ENCODE measurements at regions not wholly inside any gene's neighbourhood (a gene's known extent, or its start where the extent isn't known, plus 50 kb on each side); places are given as distances from the start of the nearest gene placed in this dataset.
"Not testable (repeated sequence)": the region's sequence is repeated elsewhere in the genome, so short reads cannot be mapped to it uniquely, and the experiment has no call there.

DNA sequence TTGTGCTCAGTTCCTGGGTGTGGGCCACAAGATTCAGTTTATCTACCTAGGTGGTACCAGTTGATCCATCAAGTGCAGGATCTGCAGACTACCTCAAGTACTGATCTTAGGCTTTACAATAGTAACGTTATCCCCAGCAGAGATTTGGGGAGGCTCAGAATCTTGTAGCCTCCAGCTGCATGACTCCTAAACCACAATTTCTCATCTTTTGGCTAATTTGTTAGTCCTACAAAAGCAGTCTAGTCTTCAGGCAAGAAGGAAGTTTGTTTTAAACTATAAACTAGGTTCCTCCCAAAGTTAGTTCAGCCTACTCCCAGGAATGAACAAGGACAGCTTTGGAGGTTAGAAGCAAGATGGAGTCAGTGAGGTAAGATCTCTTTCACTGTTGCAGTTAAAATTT lies 213.5 kb upstream of the PIEZO2 start:
- H3K27ac Mint-ChIP-seq (ENCODE audit: low read depth, unreplicated experiment): no peak overlapping the region
- no peaks in the 10 kb centered on the region for H3K9me3 Mint-ChIP-seq (ENCODE audit: unreplicated experiment)
- BruUV-seq (replicated peaks): no TSS peak
- intact Hi-C loops (cut with micrococcal nuclease): no loop called here
- H3K4me1 Mint-ChIP-seq (ENCODE audit: insufficient read depth, unreplicated experiment): no peaks in the 10 kb centered on the region
- no peak overlapping the region for H3K4me3 Mint-ChIP-seq (ENCODE audit: unreplicated experiment)
- no peak for DNase-seq (ENCODE audit: unreplicated experiment)
- TF ChIP-seq, protein P1, sequence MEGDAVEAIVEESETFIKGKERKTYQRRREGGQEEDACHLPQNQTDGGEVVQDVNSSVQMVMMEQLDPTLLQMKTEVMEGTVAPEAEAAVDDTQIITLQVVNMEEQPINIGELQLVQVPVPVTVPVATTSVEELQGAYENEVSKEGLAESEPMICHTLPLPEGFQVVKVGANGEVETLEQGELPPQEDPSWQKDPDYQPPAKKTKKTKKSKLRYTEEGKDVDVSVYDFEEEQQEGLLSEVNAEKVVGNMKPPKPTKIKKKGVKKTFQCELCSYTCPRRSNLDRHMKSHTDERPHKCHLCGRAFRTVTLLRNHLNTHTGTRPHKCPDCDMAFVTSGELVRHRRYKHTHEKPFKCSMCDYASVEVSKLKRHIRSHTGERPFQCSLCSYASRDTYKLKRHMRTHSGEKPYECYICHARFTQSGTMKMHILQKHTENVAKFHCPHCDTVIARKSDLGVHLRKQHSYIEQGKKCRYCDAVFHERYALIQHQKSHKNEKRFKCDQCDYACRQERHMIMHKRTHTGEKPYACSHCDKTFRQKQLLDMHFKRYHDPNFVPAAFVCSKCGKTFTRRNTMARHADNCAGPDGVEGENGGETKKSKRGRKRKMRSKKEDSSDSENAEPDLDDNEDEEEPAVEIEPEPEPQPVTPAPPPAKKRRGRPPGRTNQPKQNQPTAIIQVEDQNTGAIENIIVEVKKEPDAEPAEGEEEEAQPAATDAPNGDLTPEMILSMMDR (IDR thresholded peaks at IDR 0.05; ENCODE audit: unreplicated experiment): no peak
- ChIA-PET CTCF (no interaction called here), POLR2A (no interaction called here)
- H3K36me3 Mint-ChIP-seq (ENCODE audit: insufficient read depth, unreplicated experiment): peaks cover 6% of the 10 kb centered on the region
- H3K27me3 Mint-ChIP-seq (ENCODE audit: insufficient read depth, unreplicated experiment): no peaks in the 10 kb centered on the region

DNA sequence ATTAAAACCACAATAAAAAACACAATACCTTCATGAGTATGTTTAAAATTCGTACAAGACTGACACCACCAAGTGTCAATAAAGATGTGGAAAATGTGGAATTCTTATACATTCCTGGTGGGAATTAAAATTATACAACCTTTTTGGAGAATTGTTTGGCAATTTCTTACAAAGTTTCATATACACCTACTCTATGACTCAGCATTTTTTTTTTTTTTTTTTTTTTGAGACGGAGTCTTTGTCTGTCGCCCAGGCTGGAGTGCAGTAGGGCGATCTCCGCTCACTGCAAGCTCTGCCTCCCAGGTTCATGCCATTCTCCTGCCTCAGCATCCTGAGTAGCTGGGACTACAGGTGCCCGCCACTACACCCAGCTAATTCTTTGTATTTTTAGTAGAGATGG lies 212.5 kb upstream of the PIEZO2 start:
- BruUV-seq (replicated peaks); DNase-seq (ENCODE audit: unreplicated experiment); H3K9me3 Mint-ChIP-seq (ENCODE audit: unreplicated experiment); intact Hi-C loops (cut with micrococcal nuclease); H3K36me3 Mint-ChIP-seq (ENCODE audit: insufficient read depth, unreplicated experiment); H3K4me3 Mint-ChIP-seq (ENCODE audit: unreplicated experiment); CTCF ChIA-PET; H3K27ac Mint-ChIP-seq (ENCODE audit: low read depth, unreplicated experiment); H3K4me1 Mint-ChIP-seq (ENCODE audit: insufficient read depth, unreplicated experiment); H3K27me3 Mint-ChIP-seq (ENCODE audit: insufficient read depth, unreplicated experiment): not testable (repeated sequence)
- POLR2A ChIA-PET: interaction anchor here (0.6 to 1.3 kb wide), 4 partner anchors 15 to 154 kb away, joined by 3 to 5 read pairs (median 4); no protein-coding TSS in a partner anchor

DNA sequence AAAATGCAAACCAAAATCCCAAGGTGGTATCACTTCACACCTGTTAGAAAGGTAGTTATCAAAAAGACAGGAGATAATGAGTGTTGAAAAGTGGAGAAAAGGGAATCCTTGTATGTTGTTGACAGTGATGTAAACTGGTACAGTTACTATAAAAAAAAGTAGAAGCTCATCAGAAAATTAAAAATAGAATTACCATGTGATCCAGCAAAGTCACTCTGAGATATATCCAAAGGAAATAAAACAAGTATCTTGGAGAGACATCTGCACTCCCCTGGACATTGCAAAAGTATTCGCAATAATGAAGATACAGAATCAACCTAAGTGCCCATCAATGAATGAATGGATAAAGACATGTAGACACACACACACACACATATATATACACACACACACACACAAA lies 208.3 kb upstream of the PIEZO2 start:
- Mint-ChIP-seq H3K36me3 (ENCODE audit: insufficient read depth, unreplicated experiment) (peaks cover 6% of the 10 kb centered on the region), H3K27ac (ENCODE audit: low read depth, unreplicated experiment) (no peak overlapping the region), H3K4me1 (ENCODE audit: insufficient read depth, unreplicated experiment) (no peaks in the 10 kb centered on the region), H3K27me3 (ENCODE audit: insufficient read depth, unreplicated experiment) (peaks cover 32% of the 10 kb centered on the region), H3K9me3 (ENCODE audit: unreplicated experiment) (no peaks in the 10 kb centered on the region), H3K4me3 (ENCODE audit: unreplicated experiment) (no peak overlapping the region)
- intact Hi-C loops (cut with micrococcal nuclease): no loop called here
- CTCF ChIA-PET: interaction anchor here (0.9 to 1.3 kb wide), 2 partner anchors 9 to 47 kb away, joined by 3 to 5 read pairs; no protein-coding TSS in a partner anchor
- no TSS peak for BruUV-seq (replicated peaks)
- TF ChIP-seq, protein P1 (IDR thresholded peaks at IDR 0.05; ENCODE audit: unreplicated experiment): no peak
- POLR2A ChIA-PET: no interaction called here
- DNase-seq (ENCODE audit: unreplicated experiment): no peak

DNA sequence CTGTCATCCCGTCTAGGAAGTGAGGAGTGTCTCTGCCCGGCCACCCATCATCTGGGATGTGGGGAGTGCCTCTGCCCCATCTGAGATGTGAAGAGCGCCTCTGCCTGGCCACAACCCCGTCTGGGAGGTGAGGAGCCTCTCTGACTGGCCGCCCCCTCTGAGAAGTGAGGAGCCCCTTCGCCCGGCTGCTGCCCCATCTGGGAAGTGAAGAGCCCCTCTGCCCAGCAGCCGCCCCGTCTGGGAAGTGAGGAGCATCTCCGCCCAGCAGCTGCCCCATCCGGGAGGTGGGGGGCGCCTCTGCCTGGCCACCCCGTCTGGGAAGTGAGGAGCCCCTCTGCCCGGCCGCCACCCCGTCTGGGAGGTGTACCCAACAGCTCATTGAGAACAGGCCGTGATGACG lies 195.2 kb upstream of the PIEZO2 start:
- not testable (repeated sequence) for BruUV-seq (replicated peaks); H3K4me1 Mint-ChIP-seq (ENCODE audit: insufficient read depth, unreplicated experiment)

DNA sequence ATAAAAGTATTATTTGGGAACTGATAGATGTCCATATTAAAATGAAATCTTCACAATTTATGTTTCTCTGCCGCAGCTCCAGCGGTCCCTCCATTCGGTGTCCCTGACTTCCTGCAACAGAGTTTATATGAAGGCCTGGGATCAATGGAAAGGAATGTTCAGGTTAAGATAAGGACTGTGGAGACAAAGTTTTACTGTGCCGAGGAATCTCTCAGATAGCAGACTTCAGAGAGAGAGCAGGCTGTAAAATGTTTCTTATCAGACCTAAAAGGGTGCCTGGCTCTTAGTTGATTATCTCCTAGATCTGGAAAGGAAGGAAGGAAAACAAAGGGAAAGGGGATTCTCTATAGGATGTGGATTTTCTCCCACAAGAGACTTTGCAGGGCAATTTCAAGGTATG lies 193.7 kb upstream of the PIEZO2 start:
- Mint-ChIP-seq H3K9me3 (ENCODE audit: unreplicated experiment) (peaks cover 18% of the 10 kb centered on the region), H3K4me3 (ENCODE audit: unreplicated experiment) (no peak overlapping the region), H3K27me3 (ENCODE audit: insufficient read depth, unreplicated experiment) (no peaks in the 10 kb centered on the region), H3K27ac (ENCODE audit: low read depth, unreplicated experiment) (no peak overlapping the region), H3K36me3 (ENCODE audit: insufficient read depth, unreplicated experiment) (no peaks in the 10 kb centered on the region), H3K4me1 (ENCODE audit: insufficient read depth, unreplicated experiment) (no peaks in the 10 kb centered on the region)
- TF ChIP-seq, protein P1 (IDR thresholded peaks at IDR 0.05; ENCODE audit: unreplicated experiment): no peak
- DNase-seq (ENCODE audit: unreplicated experiment): no peak
- intact Hi-C loops (cut with micrococcal nuclease): no loop called here
- ChIA-PET CTCF (no interaction called here), POLR2A (no interaction called here)
- no TSS peak for BruUV-seq (replicated peaks)

More for the DNA sequence above, 195.2 kb upstream of the PIEZO2 start:
- peaks cover 28% of the 10 kb centered on the region for H3K9me3 Mint-ChIP-seq (ENCODE audit: unreplicated experiment)
- H3K27ac Mint-ChIP-seq (ENCODE audit: low read depth, unreplicated experiment); DNase-seq (ENCODE audit: unreplicated experiment); H3K36me3 Mint-ChIP-seq (ENCODE audit: insufficient read depth, unreplicated experiment); intact Hi-C loops (cut with micrococcal nuclease); CTCF ChIA-PET; POLR2A ChIA-PET; H3K4me3 Mint-ChIP-seq (ENCODE audit: unreplicated experiment): not testable (repeated sequence)
- H3K27me3 Mint-ChIP-seq (ENCODE audit: insufficient read depth, unreplicated experiment): peaks cover 13% of the 10 kb centered on the region

DNA sequence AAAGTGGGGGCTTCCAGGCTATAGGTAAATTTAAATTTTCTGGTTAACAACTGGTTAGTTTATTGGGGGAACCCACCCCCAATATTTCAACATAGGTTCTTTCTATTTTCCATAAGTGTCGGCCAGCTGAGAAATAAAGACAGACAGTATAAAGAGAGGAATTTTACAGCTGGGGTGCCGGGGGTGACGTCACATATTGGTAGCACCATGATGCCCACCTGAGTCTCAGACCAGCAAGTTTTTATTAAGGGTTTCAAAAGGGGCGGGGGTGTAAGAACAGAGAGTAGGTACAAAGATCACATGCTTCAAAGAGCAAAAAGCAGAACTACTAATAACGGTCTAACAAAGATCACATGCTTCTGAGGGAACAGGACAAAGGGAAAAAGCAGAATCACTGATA lies 192.7 kb upstream of the PIEZO2 start:
- H3K36me3 Mint-ChIP-seq (ENCODE audit: insufficient read depth, unreplicated experiment); DNase-seq (ENCODE audit: unreplicated experiment); H3K4me1 Mint-ChIP-seq (ENCODE audit: insufficient read depth, unreplicated experiment); intact Hi-C loops (cut with micrococcal nuclease); H3K4me3 Mint-ChIP-seq (ENCODE audit: unreplicated experiment); POLR2A ChIA-PET; H3K27me3 Mint-ChIP-seq (ENCODE audit: insufficient read depth, unreplicated experiment); H3K9me3 Mint-ChIP-seq (ENCODE audit: unreplicated experiment); H3K27ac Mint-ChIP-seq (ENCODE audit: low read depth, unreplicated experiment); CTCF ChIA-PET; BruUV-seq (replicated peaks): not testable (repeated sequence)

Data from MCF 10A (cell line).